HepG2 (cell line): ENCODE measurements at regions not wholly inside any gene's neighbourhood (a gene's known extent, or its start where the extent isn't known, plus 50 kb on each side); places are given as distances from the start of the nearest gene placed in this dataset.

Source experiments
- ETV5 ChIP-seq: IDR thresholded peaks from 2 replicates; pipeline ENCODE4 v1.6.1; 2018; ENCODE audit warnings: missing biosample characterization, missing genetic modification reagents, inconsistent platforms, borderline replicate concordance
- ZNF180 ChIP-seq: sonication (generic); formaldehyde crosslinking; IDR thresholded peaks from 2 replicates; pipeline ENCODE4 v1.4.0; 2020; ENCODE audit warnings: low read depth, missing genetic modification reagents, borderline replicate concordance
- ZNF274 ChIP-seq: sonication (generic); formaldehyde crosslinking; IDR thresholded peaks from 2 replicates; pipeline ENCODE4 v1.5.1; 2020; ENCODE audit warnings: mild to moderate bottlenecking, missing genetic modification reagents
- TF ChIP-seq, protein P1 (sequence below): sonication (generic); formaldehyde crosslinking; IDR thresholded peaks from 2 replicates; pipeline ENCODE4 v1.5.0; 2020; ENCODE audit warnings: mild to moderate bottlenecking, missing genetic modification reagents, moderate library complexity

- TF ChIP-seq, protein P1, sequence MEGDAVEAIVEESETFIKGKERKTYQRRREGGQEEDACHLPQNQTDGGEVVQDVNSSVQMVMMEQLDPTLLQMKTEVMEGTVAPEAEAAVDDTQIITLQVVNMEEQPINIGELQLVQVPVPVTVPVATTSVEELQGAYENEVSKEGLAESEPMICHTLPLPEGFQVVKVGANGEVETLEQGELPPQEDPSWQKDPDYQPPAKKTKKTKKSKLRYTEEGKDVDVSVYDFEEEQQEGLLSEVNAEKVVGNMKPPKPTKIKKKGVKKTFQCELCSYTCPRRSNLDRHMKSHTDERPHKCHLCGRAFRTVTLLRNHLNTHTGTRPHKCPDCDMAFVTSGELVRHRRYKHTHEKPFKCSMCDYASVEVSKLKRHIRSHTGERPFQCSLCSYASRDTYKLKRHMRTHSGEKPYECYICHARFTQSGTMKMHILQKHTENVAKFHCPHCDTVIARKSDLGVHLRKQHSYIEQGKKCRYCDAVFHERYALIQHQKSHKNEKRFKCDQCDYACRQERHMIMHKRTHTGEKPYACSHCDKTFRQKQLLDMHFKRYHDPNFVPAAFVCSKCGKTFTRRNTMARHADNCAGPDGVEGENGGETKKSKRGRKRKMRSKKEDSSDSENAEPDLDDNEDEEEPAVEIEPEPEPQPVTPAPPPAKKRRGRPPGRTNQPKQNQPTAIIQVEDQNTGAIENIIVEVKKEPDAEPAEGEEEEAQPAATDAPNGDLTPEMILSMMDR = no peak
- TF ChIP-seq ZNF274 (CRISPR knock-in tag) (no peak), ETV5 (CRISPR knock-in tag) (no peak), ZNF180 (CRISPR knock-in tag) (no peak)
Measured at GRCh38 chr17:5809056-5809455, 224.7 kb upstream of the NLRP1 start.
